Activated naive CD4-positive, alpha-beta T cell treated with anti-CD3 and anti-CD28 coated beads, Interleukin-2, amount 10 ng/mL, durations not matched to agents 7 days and 5 days (primary cell): ENCODE measurements at regions not wholly inside any gene's neighbourhood (a gene's known extent, or its start where the extent isn't known, plus 50 kb on each side); places are given as distances from the start of the nearest gene placed in this dataset.

Source experiments
- CTCF ChIA-PET: fragments of 350-600 bp; sonication (Branson Sonifier 250); formaldehyde crosslinking; loops from one replicate; lab custom pipeline; 2021; ENCODE audit warnings: antibody characterized with exemption; lab: Charles Lee
- DNase-seq: peaks from one replicate; pipeline ENCODE4 v3.0.0-alpha.2; 2020
- H3K27ac Mint-ChIP-seq: one replicate; pipeline ENCODE4 v1.8.0; 2021; ENCODE audit warnings: mild to moderate bottlenecking, moderate library complexity, mixed read lengths
- H3K27me3 Mint-ChIP-seq: one replicate; pipeline ENCODE4 v1.8.0; 2021; ENCODE audit warnings: mild to moderate bottlenecking, mixed read lengths
- H3K36me3 Mint-ChIP-seq: one replicate; pipeline ENCODE4 v1.8.0; 2021; ENCODE audit warnings: mixed read lengths
- H3K4me1 Mint-ChIP-seq: one replicate; pipeline ENCODE4 v1.8.0; 2021; ENCODE audit warnings: mixed read lengths
- H3K4me3 Mint-ChIP-seq: one replicate; pipeline ENCODE4 v1.8.0; 2021; ENCODE audit warnings: mild to moderate bottlenecking, moderate library complexity, mixed read lengths
- H3K9me3 Mint-ChIP-seq: one replicate; pipeline ENCODE4 v1.8.0; 2021; ENCODE audit warnings: mixed read lengths

- no peaks in the 10 kb centered on the region for H3K4me1 Mint-ChIP-seq
- no peaks in the 10 kb centered on the region for H3K36me3 Mint-ChIP-seq
- H3K4me3 Mint-ChIP-seq, result no peak overlapping the region
- CTCF ChIA-PET, result no interaction called here
- no peak for DNase-seq
- H3K9me3 Mint-ChIP-seq, result peaks cover 6% of the 10 kb centered on the region
- H3K27ac Mint-ChIP-seq, result no peak overlapping the region
- H3K27me3 Mint-ChIP-seq, result no peaks in the 10 kb centered on the region
Observed at GRCh38 chr16:76801357-76801756, 389.6 kb upstream of the MON1B start.

- CTCF ChIA-PET, result no interaction called here
- H3K9me3 Mint-ChIP-seq, result peaks cover 5% of the 10 kb centered on the region
- no peaks in the 10 kb centered on the region for H3K4me1 Mint-ChIP-seq
- no peak overlapping the region for H3K4me3 Mint-ChIP-seq
- H3K27me3 Mint-ChIP-seq, result no peaks in the 10 kb centered on the region
- no peak for DNase-seq
- no peaks in the 10 kb centered on the region for H3K36me3 Mint-ChIP-seq
- H3K27ac Mint-ChIP-seq, result no peak overlapping the region
Observed at GRCh38 chr16:76816475-76816874, 374.5 kb upstream of the MON1B start.

GRCh38 chr16:76818606-76819181 is 372.3 kb upstream of the MON1B start:
- H3K9me3 Mint-ChIP-seq, result peaks cover 5% of the 10 kb centered on the region

GRCh38 chr16:76819226-76819916 is 371.6 kb upstream of the MON1B start:
- no peak overlapping the region for H3K4me3 Mint-ChIP-seq

More at GRCh38 chr16:76818606-76819181, 372.3 kb upstream of the MON1B start:
- H3K4me3 Mint-ChIP-seq, result no peak overlapping the region
- no peak for DNase-seq
- H3K27me3 Mint-ChIP-seq, result no peaks in the 10 kb centered on the region
- no peaks in the 10 kb centered on the region for H3K4me1 Mint-ChIP-seq
- no peaks in the 10 kb centered on the region for H3K36me3 Mint-ChIP-seq
- CTCF ChIA-PET, result no interaction called here
- H3K27ac Mint-ChIP-seq, result no peak overlapping the region

GRCh38 chr16:76824221-76824620 is 366.8 kb upstream of the MON1B start:
- no peak overlapping the region for H3K27ac Mint-ChIP-seq
- CTCF ChIA-PET, result no interaction called here
- peaks cover 2% of the 10 kb centered on the region for H3K9me3 Mint-ChIP-seq
- no peak for DNase-seq
- no peaks in the 10 kb centered on the region for H3K36me3 Mint-ChIP-seq
- no peak overlapping the region for H3K4me3 Mint-ChIP-seq
- H3K27me3 Mint-ChIP-seq, result no peaks in the 10 kb centered on the region
- H3K4me1 Mint-ChIP-seq, result no peaks in the 10 kb centered on the region

More at GRCh38 chr16:76819226-76819916, 371.6 kb upstream of the MON1B start:
- no peaks in the 10 kb centered on the region for H3K27me3 Mint-ChIP-seq
- H3K9me3 Mint-ChIP-seq, result peaks cover 7% of the 10 kb centered on the region
- CTCF ChIA-PET, result no interaction called here
- DNase-seq, result no peak
- no peaks in the 10 kb centered on the region for H3K36me3 Mint-ChIP-seq
- H3K4me1 Mint-ChIP-seq, result no peaks in the 10 kb centered on the region
- H3K27ac Mint-ChIP-seq, result no peak overlapping the region

- Mint-ChIP-seq H3K4me1 (no peaks in the 10 kb centered on the region), H3K4me3 (no peak overlapping the region), H3K27me3 (no peaks in the 10 kb centered on the region), H3K9me3 (peaks cover 4% of the 10 kb centered on the region), H3K36me3 (no peaks in the 10 kb centered on the region), H3K27ac (no peak overlapping the region)
- no peak for DNase-seq
- CTCF ChIA-PET, result no interaction called here
Observed at GRCh38 chr16:76824791-76825190, 366.2 kb upstream of the MON1B start.

- no peaks in the 10 kb centered on the region for H3K4me1 Mint-ChIP-seq
- H3K36me3 Mint-ChIP-seq, result no peaks in the 10 kb centered on the region
- peaks cover 19% of the 10 kb centered on the region for H3K9me3 Mint-ChIP-seq
- no peak overlapping the region for H3K27ac Mint-ChIP-seq
- no peak for DNase-seq
- H3K27me3 Mint-ChIP-seq, result no peaks in the 10 kb centered on the region
- CTCF ChIA-PET, result no interaction called here
- H3K4me3 Mint-ChIP-seq, result no peak overlapping the region
Observed at GRCh38 chr16:76835339-76835738, 355.7 kb upstream of the MON1B start.

GRCh38 chr16:76835779-76836300 is 355.1 kb upstream of the MON1B start:
- no peak for DNase-seq
- Mint-ChIP-seq H3K36me3 (no peaks in the 10 kb centered on the region), H3K4me1 (no peaks in the 10 kb centered on the region), H3K4me3 (no peak overlapping the region), H3K27ac (no peak overlapping the region), H3K27me3 (no peaks in the 10 kb centered on the region), H3K9me3 (peaks cover 19% of the 10 kb centered on the region)
- CTCF ChIA-PET, result no interaction called here

- no peak for DNase-seq
- H3K9me3 Mint-ChIP-seq, result peaks cover 14% of the 10 kb centered on the region
- CTCF ChIA-PET, result interaction anchor here (0.7 kb wide), 1 partner anchor 16 kb away, joined by 4 read pairs; no protein-coding TSS in a partner anchor
Observed at GRCh38 chr16:76837872-76838271, 353.1 kb upstream of the MON1B start.

GRCh38 chr16:76854234-76854633 is 336.8 kb upstream of the MON1B start:
- Mint-ChIP-seq H3K27ac (no peak overlapping the region), H3K4me3 (no peak overlapping the region), H3K9me3 (peaks cover 7% of the 10 kb centered on the region), H3K4me1 (no peaks in the 10 kb centered on the region), H3K27me3 (no peaks in the 10 kb centered on the region), H3K36me3 (no peaks in the 10 kb centered on the region)
- DNase-seq, result no peak
- CTCF ChIA-PET, result no interaction called here

More at GRCh38 chr16:76837872-76838271, 353.1 kb upstream of the MON1B start:
- Mint-ChIP-seq H3K27ac (no peak overlapping the region), H3K27me3 (no peaks in the 10 kb centered on the region), H3K4me1 (no peaks in the 10 kb centered on the region), H3K36me3 (no peaks in the 10 kb centered on the region), H3K4me3 (no peak overlapping the region)

- no peaks in the 10 kb centered on the region for H3K4me1 Mint-ChIP-seq
- no peak overlapping the region for H3K27ac Mint-ChIP-seq
- CTCF ChIA-PET, result no interaction called here
Observed at GRCh38 chr16:76856112-76856511, 334.9 kb upstream of the MON1B start.

GRCh38 chr16:76857402-76857801 is 333.6 kb upstream of the MON1B start:
- peaks cover 9% of the 10 kb centered on the region for H3K9me3 Mint-ChIP-seq

More at GRCh38 chr16:76856112-76856511, 334.9 kb upstream of the MON1B start:
- Mint-ChIP-seq H3K4me3 (no peak overlapping the region), H3K36me3 (no peaks in the 10 kb centered on the region), H3K9me3 (peaks cover 7% of the 10 kb centered on the region), H3K27me3 (no peaks in the 10 kb centered on the region)
- no peak for DNase-seq

GRCh38 chr16:76862901-76863300 is 328.1 kb upstream of the MON1B start:
- H3K9me3 Mint-ChIP-seq, result peaks cover 7% of the 10 kb centered on the region
- H3K27ac Mint-ChIP-seq, result no peak overlapping the region
- no peak overlapping the region for H3K4me3 Mint-ChIP-seq
- no peak for DNase-seq
- no peaks in the 10 kb centered on the region for H3K4me1 Mint-ChIP-seq
- no peaks in the 10 kb centered on the region for H3K36me3 Mint-ChIP-seq
- no peaks in the 10 kb centered on the region for H3K27me3 Mint-ChIP-seq
- CTCF ChIA-PET, result interaction anchor here (0.6 kb wide), 1 partner anchor 19 kb away, joined by 3 read pairs; no protein-coding TSS in a partner anchor

More at GRCh38 chr16:76857402-76857801, 333.6 kb upstream of the MON1B start:
- no peak overlapping the region for H3K4me3 Mint-ChIP-seq
- no peaks in the 10 kb centered on the region for H3K36me3 Mint-ChIP-seq
- no peak overlapping the region for H3K27ac Mint-ChIP-seq
- CTCF ChIA-PET, result interaction anchor here (0.6 kb wide), 1 partner anchor 59 kb away, joined by 3 read pairs; no protein-coding TSS in a partner anchor
- no peak for DNase-seq
- no peaks in the 10 kb centered on the region for H3K27me3 Mint-ChIP-seq
- H3K4me1 Mint-ChIP-seq, result no peaks in the 10 kb centered on the region

- CTCF ChIA-PET, result interaction anchor here (0.8 kb wide), 1 partner anchor 270 kb away, joined by 3 read pairs; no protein-coding TSS in a partner anchor
- H3K4me3 Mint-ChIP-seq, result no peak overlapping the region
- H3K9me3 Mint-ChIP-seq, result no peaks in the 10 kb centered on the region
- no peaks in the 10 kb centered on the region for H3K4me1 Mint-ChIP-seq
- H3K36me3 Mint-ChIP-seq, result no peaks in the 10 kb centered on the region
- H3K27ac Mint-ChIP-seq, result no peak overlapping the region
- no peak for DNase-seq
- no peaks in the 10 kb centered on the region for H3K27me3 Mint-ChIP-seq
Observed at GRCh38 chr16:76866994-76867393, 324.0 kb upstream of the MON1B start.

- no peaks in the 10 kb centered on the region for H3K27me3 Mint-ChIP-seq
- no peak overlapping the region for H3K4me3 Mint-ChIP-seq
- CTCF ChIA-PET, result no interaction called here
- H3K9me3 Mint-ChIP-seq, result no peaks in the 10 kb centered on the region
- H3K36me3 Mint-ChIP-seq, result no peaks in the 10 kb centered on the region
- no peaks in the 10 kb centered on the region for H3K4me1 Mint-ChIP-seq
- H3K27ac Mint-ChIP-seq, result no peak overlapping the region
- DNase-seq, result no peak
Observed at GRCh38 chr16:76875898-76876297, 315.1 kb upstream of the MON1B start.
